ENCODE measurements at regions not wholly inside any gene's neighbourhood (a gene's known extent, or its start where the extent isn't known, plus 50 kb on each side); places are given as distances from the start of the nearest gene placed in this dataset.

DNA sequence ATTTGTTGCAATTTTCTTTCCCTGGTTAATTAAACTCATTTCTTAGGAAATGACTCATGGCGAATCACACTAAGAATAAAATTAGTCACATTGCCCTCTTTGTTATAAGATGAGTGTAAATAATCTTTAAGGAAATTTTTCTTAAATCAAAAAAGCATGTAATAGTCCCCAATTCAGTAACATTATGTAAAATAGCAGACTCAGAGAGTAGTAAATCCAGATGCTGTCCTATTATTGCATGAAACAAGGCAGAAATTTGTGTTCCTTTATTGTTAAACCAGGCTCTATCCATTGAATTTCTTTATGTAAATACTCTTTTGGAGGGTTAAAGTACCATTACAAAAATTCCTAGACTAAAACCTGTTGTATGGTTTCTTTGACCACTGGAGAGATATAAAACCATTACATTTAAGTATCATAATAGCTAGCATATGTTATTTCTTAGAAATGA lies 154.5 kb upstream of the C1orf87 start:
- Mint-ChIP-seq H3K9me3 (peaks cover 3 to 4% of the 10 kb centered on the region in 2 donors), H3K27ac (no peak overlapping the region), H3K36me3 (no peaks in the 10 kb centered on the region), H3K4me1 (no peaks in the 10 kb centered on the region), H3K27me3 (ENCODE audit: low read depth in 2 of 2) (no peaks in the 10 kb centered on the region), H3K4me3 (no peak overlapping the region)
- no peak for ATAC-seq
- H3K9me3 ChIP-seq (ENCODE audit: control insufficient read depth, insufficient read depth, low read length) = no peaks in the 10 kb centered on the region
- no peak for TF ChIP-seq CTCF (IDR thresholded peaks at IDR 0.05)
- no peaks in the 10 kb centered on the region for H3K27me3 ChIP-seq (ENCODE audit: control insufficient read depth, insufficient read depth, low read length)
- no peak overlapping the region for H3K27ac ChIP-seq (ENCODE audit: low read length)
- no peaks in the 10 kb centered on the region for H3K36me3 ChIP-seq (ENCODE audit: control insufficient read depth, insufficient read depth, low read length)
- H3K4me3 ChIP-seq (ENCODE audit: low read length) = no peak overlapping the region
- WGBS (ENCODE audit: insufficient coverage) = no CpG with 5 or more reads among the region's 1 CpG
- H3K4me1 ChIP-seq (ENCODE audit: control insufficient read depth, insufficient read depth, low read length) = no peaks in the 10 kb centered on the region
- intact Hi-C loops (cut with micrococcal nuclease) = no loop called here
- no peak for DNase-seq

DNA sequence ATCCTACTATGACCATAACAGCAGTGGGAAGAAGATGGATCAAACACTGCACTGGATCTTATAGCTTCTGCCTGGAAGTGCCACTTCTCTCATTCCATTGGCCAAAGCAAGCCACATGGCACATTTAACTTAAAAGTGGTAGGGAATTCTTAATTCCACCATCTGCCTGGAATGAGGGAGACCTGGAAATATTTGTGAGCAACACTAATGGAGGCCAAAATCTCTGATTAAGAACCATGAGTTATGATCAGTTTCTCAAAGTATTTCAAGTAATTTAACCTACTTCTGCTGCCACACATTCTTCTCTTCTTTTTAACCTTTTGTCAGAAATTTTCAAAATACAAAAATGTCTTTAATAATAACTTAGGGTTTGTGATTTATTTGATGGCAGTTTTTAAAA lies 154.0 kb upstream of the C1orf87 start:
- H3K36me3 Mint-ChIP-seq = no peaks in the 10 kb centered on the region
- intact Hi-C loops (cut with micrococcal nuclease) = no loop called here

GRCh38 chr1:60225486-60225885 lies 151.9 kb upstream of the C1orf87 start:
- Histone ChIP-seq H3K27ac (ENCODE audit: low read length) (no peak overlapping the region), H3K4me1 (ENCODE audit: control insufficient read depth, insufficient read depth, low read length) (no peaks in the 10 kb centered on the region), H3K27me3 (ENCODE audit: control insufficient read depth, insufficient read depth, low read length) (no peaks in the 10 kb centered on the region), H3K9me3 (ENCODE audit: control insufficient read depth, insufficient read depth, low read length) (no peaks in the 10 kb centered on the region), H3K4me3 (ENCODE audit: low read length) (no peak overlapping the region), H3K36me3 (ENCODE audit: control insufficient read depth, insufficient read depth, low read length) (no peaks in the 10 kb centered on the region)
- no peaks in the 10 kb centered on the region for H3K27me3 Mint-ChIP-seq (ENCODE audit: low read depth in 2 of 2)
- ATAC-seq (no peak), DNase-seq (no peak)
- H3K36me3 Mint-ChIP-seq = no peaks in the 10 kb centered on the region
- H3K4me1 Mint-ChIP-seq = no peaks in the 10 kb centered on the region
- TF ChIP-seq CTCF (IDR thresholded peaks at IDR 0.05) = no peak
- no peak overlapping the region for H3K27ac Mint-ChIP-seq
- 75% methylated on average over 3 of the region's 3 CpGs for WGBS (ENCODE audit: insufficient coverage)
- no peak overlapping the region for H3K4me3 Mint-ChIP-seq
- intact Hi-C loops (cut with micrococcal nuclease) = no loop called here
- H3K9me3 Mint-ChIP-seq = peaks cover 2 to 3% of the 10 kb centered on the region in 2 donors

More for the DNA sequence above, 154.0 kb upstream of the C1orf87 start:
- no peaks in the 10 kb centered on the region for H3K4me1 ChIP-seq (ENCODE audit: control insufficient read depth, insufficient read depth, low read length)
- no peaks in the 10 kb centered on the region for H3K36me3 ChIP-seq (ENCODE audit: control insufficient read depth, insufficient read depth, low read length)
- no peaks in the 10 kb centered on the region for H3K4me1 Mint-ChIP-seq
- H3K27ac ChIP-seq (ENCODE audit: low read length) = no peak overlapping the region
- H3K27me3 Mint-ChIP-seq (ENCODE audit: low read depth in 2 of 2) = no peaks in the 10 kb centered on the region
- H3K4me3 Mint-ChIP-seq = no peak overlapping the region
- peaks cover 3 to 4% of the 10 kb centered on the region in 2 donors for H3K9me3 Mint-ChIP-seq
- DNase-seq (no peak), ATAC-seq (no peak)
- no peaks in the 10 kb centered on the region for H3K9me3 ChIP-seq (ENCODE audit: control insufficient read depth, insufficient read depth, low read length)
- no peaks in the 10 kb centered on the region for H3K27me3 ChIP-seq (ENCODE audit: control insufficient read depth, insufficient read depth, low read length)
- TF ChIP-seq CTCF (IDR thresholded peaks at IDR 0.05) = no peak
- H3K4me3 ChIP-seq (ENCODE audit: low read length) = no peak overlapping the region
- H3K27ac Mint-ChIP-seq = no peak overlapping the region

GRCh38 chr1:60224523-60224922 lies 151.0 kb upstream of the C1orf87 start:
- H3K4me3 ChIP-seq (ENCODE audit: low read length) = no peak overlapping the region
- WGBS (ENCODE audit: insufficient coverage) = 96% methylated on average over 3 of the region's 3 CpGs
- TF ChIP-seq CTCF (IDR thresholded peaks at IDR 0.05) = no peak

More at GRCh38 chr1:60224523-60224922, 151.0 kb upstream of the C1orf87 start:
- Mint-ChIP-seq H3K27ac (no peak overlapping the region), H3K4me3 (no peak overlapping the region), H3K9me3 (peaks cover 4 to 7% of the 10 kb centered on the region in 2 donors), H3K27me3 (ENCODE audit: low read depth in 2 of 2) (no peaks in the 10 kb centered on the region), H3K36me3 (no peaks in the 10 kb centered on the region), H3K4me1 (no peaks in the 10 kb centered on the region)
- Histone ChIP-seq H3K36me3 (ENCODE audit: control insufficient read depth, insufficient read depth, low read length) (no peaks in the 10 kb centered on the region), H3K27ac (ENCODE audit: low read length) (no peak overlapping the region), H3K9me3 (ENCODE audit: control insufficient read depth, insufficient read depth, low read length) (no peaks in the 10 kb centered on the region), H3K4me1 (ENCODE audit: control insufficient read depth, insufficient read depth, low read length) (no peaks in the 10 kb centered on the region), H3K27me3 (ENCODE audit: control insufficient read depth, insufficient read depth, low read length) (no peaks in the 10 kb centered on the region)
- no peak for DNase-seq
- ATAC-seq = no peak
- intact Hi-C loops (cut with micrococcal nuclease) = no loop called here
